HCT116 (cell line): ENCODE measurements at regions not wholly inside any gene's neighbourhood (a gene's known extent, or its start where the extent isn't known, plus 50 kb on each side); places are given as distances from the start of the nearest gene placed in this dataset.

Source experiments
- ATAC-seq: fragments of 200-7000 bp; cut with Tn5 transposase; 2 replicates; pipeline ENCODE4 v1.9.1; 2020; ENCODE audit warnings: mild to moderate bottlenecking, moderate library complexity
- BruUV-seq: library from RNA; stranded (reverse); fragments of 400-500 nt; replicated peaks from 2 replicates; lab custom pipeline; 2021; lab: Mats Ljungman, UMichigan
- CTCF ChIA-PET: fragments of 300-600 bp; sonication (Branson Sonifier 250); formaldehyde crosslinking; loops from one replicate; lab custom pipeline; 2021; ENCODE audit warnings: antibody characterized with exemption; lab: Charles Lee
- POLR2A ChIA-PET: fragments of 300-600, 350-600 bp; sonication (Branson Sonifier 250); formaldehyde crosslinking; loops from one replicate; lab custom pipeline; 2021; ENCODE audit warnings: antibody characterized with exemption; lab: Charles Lee
- RAD21 ChIA-PET, 2 experiments: fragments of 300-600 bp; sonication (Branson Sonifier 250); formaldehyde crosslinking; loops; one replicate each; lab custom pipeline; 2023; ENCODE audit warnings: low total read pairs in 2 of 2; ENCODE audit not compliant: uncharacterized antibody in 2 of 2, unreplicated experiment in 2 of 2, low non-redundant PET in 1 of 2; lab: Charles Lee
- DNase-seq: peaks from one replicate; pipeline ENCODE4 v3.0.0-alpha.2; 2010; ENCODE audit warnings: low read depth, low spot score
- H2AFZ ChIP-seq: fragments of 200-600 bp; shearing (Covaris generic), sonication (generic); 2 replicates; pipeline ENCODE4 v1.6.1; 2017; ENCODE audit warnings: low read depth, mixed run types, mixed read lengths, antibody characterized with exemption, low read length; ENCODE audit not compliant: poor library complexity, severe bottlenecking
- H3K27ac ChIP-seq: 2 replicates; pipeline ENCODE4 v1.5.1; 2012; ENCODE audit warnings: low read depth, low read length
- H3K27me3 ChIP-seq: fragments of 200-600 bp; sonication (generic); 2 replicates; pipeline ENCODE4 v1.6.1; 2016; ENCODE audit warnings: mixed run types, low read length, mixed read lengths; ENCODE audit not compliant: insufficient read depth
- H3K36me3 ChIP-seq, 2 experiments: fragments of 200-500 bp in 1 of 2; fragments of 200-600 bp in 1 of 2; sonication (Bioruptor generic) in 1 of 2; sonication (generic) in 1 of 2; 2 replicates each; pipeline versions ENCODE4 v1.5.1 to v1.6.1; 2014 to 2016; ENCODE audit warnings: low read length in 2 of 2, inconsistent platforms in 1 of 2, mixed read lengths in 1 of 2, mixed run types in 1 of 2; ENCODE audit not compliant: insufficient read depth in 2 of 2, control insufficient read depth in 1 of 2
- H3K4me1 ChIP-seq, 2 experiments: fragments of 200-600 bp in 1 of 2; sonication (generic) in 1 of 2; 2 replicates each; pipeline versions ENCODE4 v1.5.1 to v1.6.1; 2012 to 2017; ENCODE audit warnings: low read length in 2 of 2, inconsistent platforms in 1 of 2, mild to moderate bottlenecking in 1 of 2, mixed read lengths in 1 of 2, mixed run types in 1 of 2, moderate library complexity in 1 of 2; ENCODE audit not compliant: insufficient read depth in 2 of 2, control insufficient read depth in 1 of 2
- H3K4me2 ChIP-seq: fragments of 200-600 bp; sonication (generic); 2 replicates; pipeline ENCODE4 v1.6.1; 2017; ENCODE audit warnings: mixed run types, low read length, mixed read lengths
- H3K4me3 ChIP-seq, 2 experiments: fragments of 200-600 bp in 1 of 2; sonication (generic) in 1 of 2; replicated peaks in 1 of 2; 2 replicates each; pipeline ENCODE4 v1.5.1; 2011 to 2016; ENCODE audit warnings: low read length in 2 of 2, control low read depth in 1 of 2, low read depth in 1 of 2, mild to moderate bottlenecking in 1 of 2, mixed read lengths in 1 of 2, mixed run types in 1 of 2
- H3K79me2 ChIP-seq: fragments of 200-600 bp; sonication (generic); 2 replicates; pipeline ENCODE4 v1.6.1; 2017; ENCODE audit warnings: mild to moderate bottlenecking, mixed run types, low read length, moderate library complexity, mixed read lengths; ENCODE audit not compliant: insufficient read depth
- H3K9ac ChIP-seq: fragments of 200-600 bp; sonication (generic); 2 replicates; pipeline ENCODE4 v1.6.1; 2016; ENCODE audit warnings: low read length, mixed read lengths
- H3K9me2 ChIP-seq: fragments of 200-600 bp; sonication (generic), shearing (Covaris generic); 2 replicates; pipeline ENCODE4 v1.6.1; 2017; ENCODE audit warnings: mixed run types, mild to moderate bottlenecking, moderate library complexity; ENCODE audit not compliant: insufficient read depth
- H3K9me3 ChIP-seq, 2 experiments: fragments of 200-500 bp in 1 of 2; fragments of 200-600 bp in 1 of 2; sonication (Bioruptor generic) in 1 of 2; sonication (generic) in 1 of 2; 2 replicates each; pipeline ENCODE4 v1.6.1; 2014 to 2017; ENCODE audit warnings: low read length in 2 of 2, mixed read lengths in 2 of 2, inconsistent platforms in 1 of 2, low read depth in 1 of 2, mild to moderate bottlenecking in 1 of 2, mixed run types in 1 of 2, moderate library complexity in 1 of 2; ENCODE audit not compliant: control insufficient read depth in 1 of 2, insufficient read depth in 1 of 2
- H4K20me1 ChIP-seq: fragments of 200-600 bp; sonication (generic), shearing (Covaris generic); 2 replicates; pipeline ENCODE4 v1.6.1; 2017; ENCODE audit warnings: mixed run types, mild to moderate bottlenecking, moderate library complexity; ENCODE audit not compliant: insufficient read depth
- ATF3 ChIP-seq: IDR thresholded peaks from 2 replicates; pipeline ENCODE4 v1.6.1; 2012
- CBX3 ChIP-seq: IDR thresholded peaks from 2 replicates; pipeline ENCODE4 v1.6.1; 2012; ENCODE audit warnings: low read depth
- CTCF ChIP-seq, 3 experiments: fragments of 200-600 bp in 1 of 3; sonication (generic) in 1 of 3; IDR thresholded peaks in 2 of 3; conservative IDR thresholded peaks in 1 of 3; 2 replicates each; pipeline ENCODE4 v1.5.1; 2012 to 2017; ENCODE audit warnings: low read depth in 2 of 3, low read length in 2 of 3, antibody characterized with exemption in 1 of 3, borderline replicate concordance in 1 of 3, control low read depth in 1 of 3, mild to moderate bottlenecking in 1 of 3, mixed read lengths in 1 of 3, mixed run types in 1 of 3, moderate library complexity in 1 of 3; ENCODE audit not compliant: insufficient read depth in 1 of 3
- EGR1 ChIP-seq: IDR thresholded peaks from 2 replicates; pipeline ENCODE4 v1.6.1; 2012; ENCODE audit warnings: low read depth
- ELF1 ChIP-seq: IDR thresholded peaks from 2 replicates; pipeline ENCODE4 v1.6.1; 2012; ENCODE audit warnings: low read depth, borderline replicate concordance
- EZH2phosphoT487 ChIP-seq: fragments of 200-600 bp; IDR thresholded peaks from 2 replicates; pipeline ENCODE4 v1.6.1; 2018; ENCODE audit warnings: antibody characterized with exemption, borderline replicate concordance
- JUND ChIP-seq: IDR thresholded peaks from 2 replicates; pipeline ENCODE4 v1.6.1; 2012
- POLR2AphosphoS5 ChIP-seq: IDR thresholded peaks from 2 replicates; pipeline ENCODE4 v1.6.1; 2011; ENCODE audit warnings: mild to moderate bottlenecking, low read depth, low read length, moderate library complexity
- RAD21 ChIP-seq: IDR thresholded peaks from 2 replicates; pipeline ENCODE4 v1.6.1; 2012; ENCODE audit warnings: low read depth, mild to moderate bottlenecking
- REST ChIP-seq: IDR thresholded peaks from 2 replicates; pipeline ENCODE4 v1.6.1; 2012; ENCODE audit warnings: low read depth
- SIN3A ChIP-seq: IDR thresholded peaks from 2 replicates; pipeline ENCODE4 v1.6.1; 2012; ENCODE audit warnings: low read depth
- SP1 ChIP-seq: IDR thresholded peaks from 2 replicates; pipeline ENCODE4 v1.6.1; 2012; ENCODE audit warnings: low read depth
- SRF ChIP-seq: IDR thresholded peaks from 2 replicates; pipeline ENCODE4 v1.6.1; 2012; ENCODE audit warnings: low read depth
- TCF7L2 ChIP-seq: IDR thresholded peaks from 2 replicates; pipeline ENCODE4 v1.7.0; 2011; ENCODE audit warnings: borderline replicate concordance, inconsistent platforms; ENCODE audit not compliant: insufficient read depth, insufficient read length; ENCODE audit errors: extremely low read depth
- YY1 ChIP-seq: IDR thresholded peaks from 2 replicates; pipeline ENCODE4 v1.6.1; 2011; ENCODE audit warnings: low read length, low read depth, moderate library complexity, mild to moderate bottlenecking; ENCODE audit not compliant: insufficient replicate concordance; ENCODE audit errors: extremely low read depth
- ZBTB33 ChIP-seq: IDR thresholded peaks from 2 replicates; pipeline ENCODE4 v1.6.1; 2011; ENCODE audit warnings: mild to moderate bottlenecking, low read length, moderate library complexity; ENCODE audit not compliant: insufficient replicate concordance; ENCODE audit errors: extremely low read depth
- ZFX ChIP-seq: fragments of 450-650 bp; IDR thresholded peaks from 2 replicates; pipeline ENCODE4 v1.6.1; 2017
- ZNF274 ChIP-seq: fragments of 200-500 bp; sonication (Bioruptor generic); IDR thresholded peaks from 2 replicates; pipeline ENCODE4 v1.6.1; 2014; ENCODE audit warnings: mild to moderate bottlenecking, low read depth, low read length, inconsistent platforms
- intact Hi-C: fragments of 100-400 bp; cut with micrococcal nuclease; formaldehyde crosslinking; loops from 2 replicates; pipeline ENCODE4 v1.10.0; 2022
- TF ChIP-seq, protein P1 (sequence below): IDR thresholded peaks from 2 replicates; pipeline ENCODE4 v1.6.1; 2012

DNA sequence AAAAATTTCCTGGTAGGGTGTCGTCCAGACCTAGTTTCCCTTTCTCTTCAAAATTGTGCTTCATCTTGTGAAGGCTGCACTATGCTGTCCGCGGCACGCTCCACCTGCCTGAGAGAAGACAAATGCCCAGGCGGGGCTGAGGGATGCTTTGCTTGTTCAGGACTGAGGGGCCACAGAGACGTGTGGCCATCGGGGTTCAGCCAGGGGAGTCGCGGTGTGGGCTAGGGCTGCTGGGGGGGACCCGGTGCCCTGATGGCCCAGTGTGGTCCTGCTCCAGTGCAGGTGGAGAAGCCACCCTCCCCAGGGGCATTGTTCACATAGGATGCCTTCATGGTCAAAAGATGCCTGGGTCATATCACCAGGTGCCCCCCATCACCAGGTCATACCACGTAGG, 107.8 kb upstream of the SHH start:
- H3K79me2 ChIP-seq: no peaks in the 10 kb centered on the region
- H3K4me2 ChIP-seq: no peak overlapping the region
- H3K4me3 ChIP-seq: no peak overlapping the region
- intact Hi-C loops: no loop called here
- no peak overlapping the region for H3K27ac ChIP-seq
- H2AFZ ChIP-seq: no peak overlapping the region
- H3K9me2 ChIP-seq: no peaks in the 10 kb centered on the region
- ChIA-PET CTCF (no interaction called here), RAD21 (no interaction called here), POLR2A (no interaction called here)
- no peaks in the 10 kb centered on the region for H3K36me3 ChIP-seq
- no peak for DNase-seq
- ATAC-seq: no peak
- no peaks in the 10 kb centered on the region for H3K9me3 ChIP-seq
- no peak overlapping the region for H3K9ac ChIP-seq
- no peaks in the 10 kb centered on the region; the same call in 1 of the 2 replicates for H3K27me3 ChIP-seq
- TF ChIP-seq CBX3 (no peak), TCF7L2 (no peak), REST (no peak), EZH2phosphoT487 (no peak), ZNF274 (no peak), EGR1 (no peak), ATF3 (no peak), SRF (no peak), ZFX (no peak), JUND (no peak), RAD21 (no peak), POLR2AphosphoS5 (no peak), ZBTB33 (no peak), YY1 (no peak), ELF1 (no peak), SIN3A (no peak), CTCF (IDR thresholded peaks at IDR 0.05 in 2 of 3, conservative IDR thresholded peaks at IDR 0.05 in 1 of 3; ENCODE audit: borderline replicate concordance in 1 of 3, insufficient read depth in 1 of 3, low read depth in 2 of 3, low read length in 2 of 3) (no peak), SP1 (no peak)
- TF ChIP-seq, protein P1, sequence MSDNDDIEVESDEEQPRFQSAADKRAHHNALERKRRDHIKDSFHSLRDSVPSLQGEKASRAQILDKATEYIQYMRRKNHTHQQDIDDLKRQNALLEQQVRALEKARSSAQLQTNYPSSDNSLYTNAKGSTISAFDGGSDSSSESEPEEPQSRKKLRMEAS: no peak
- no TSS peak for BruUV-seq
- H3K4me1 ChIP-seq: peaks cover 35 to 53% of the 10 kb centered on the region in 2 experiments
- no peaks in the 10 kb centered on the region for H4K20me1 ChIP-seq
